GM21619 (cell line): ENCODE measurements at regions not wholly inside any gene's neighbourhood (a gene's known extent, or its start where the extent isn't known, plus 50 kb on each side); places are given as distances from the start of the nearest gene placed in this dataset.

Experiments used
- ATAC-seq: cut with Tn5 transposase; IDR thresholded peaks from one replicate; pipeline ENCODE4 v1.9.1; 2021; ENCODE audit not compliant: unreplicated experiment

GRCh38 chr2:59936048-59936447, 617.4 kb downstream of the BCL11A start:
- no peak for ATAC-seq

DNA sequence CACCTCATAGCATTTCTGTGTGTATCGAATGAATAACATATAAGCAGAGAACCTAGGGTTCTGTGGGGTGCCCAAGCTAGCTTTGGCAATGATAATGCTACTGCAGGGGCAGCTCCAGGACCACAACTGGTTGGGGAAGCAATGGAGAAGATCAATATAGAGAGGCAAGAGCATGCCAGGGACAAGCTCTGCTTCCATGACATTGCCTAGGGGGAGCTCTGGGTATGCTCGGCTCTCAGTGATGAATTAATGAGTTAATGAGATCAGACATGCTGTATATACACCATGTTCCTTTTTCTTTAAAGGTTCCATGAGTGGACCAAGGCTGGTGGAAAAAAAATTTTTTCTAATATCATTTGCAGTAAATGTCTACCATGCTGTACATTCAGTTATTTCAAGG, 618.4 kb downstream of the BCL11A start:
- no peak for ATAC-seq

DNA sequence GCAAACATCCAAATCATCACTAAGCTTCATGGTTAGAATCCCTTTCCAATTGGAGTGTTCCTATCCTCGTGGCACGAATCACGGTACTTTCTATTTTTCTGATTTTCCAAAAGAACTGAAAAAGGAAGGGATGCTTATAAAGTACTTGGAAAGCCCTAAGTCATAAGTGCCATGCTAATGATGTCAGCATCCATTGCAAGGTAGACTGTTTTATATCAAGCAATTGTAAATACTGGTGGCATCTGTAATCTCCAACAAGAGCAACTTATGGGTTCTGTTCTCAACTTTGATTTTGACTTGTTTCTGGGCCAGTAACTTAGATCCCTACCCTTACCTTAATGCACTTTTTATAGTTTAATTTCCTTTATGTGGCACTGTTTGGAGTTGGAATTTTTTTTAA, 619.5 kb downstream of the BCL11A start:
- ATAC-seq = no peak

- no peak for ATAC-seq
These were observed 621.1 kb downstream of the BCL11A start for GRCh38 chr2:59932341-59932740.

GRCh38 chr2:59930430-59930829, 623.0 kb downstream of the BCL11A start:
- no peak for ATAC-seq

DNA sequence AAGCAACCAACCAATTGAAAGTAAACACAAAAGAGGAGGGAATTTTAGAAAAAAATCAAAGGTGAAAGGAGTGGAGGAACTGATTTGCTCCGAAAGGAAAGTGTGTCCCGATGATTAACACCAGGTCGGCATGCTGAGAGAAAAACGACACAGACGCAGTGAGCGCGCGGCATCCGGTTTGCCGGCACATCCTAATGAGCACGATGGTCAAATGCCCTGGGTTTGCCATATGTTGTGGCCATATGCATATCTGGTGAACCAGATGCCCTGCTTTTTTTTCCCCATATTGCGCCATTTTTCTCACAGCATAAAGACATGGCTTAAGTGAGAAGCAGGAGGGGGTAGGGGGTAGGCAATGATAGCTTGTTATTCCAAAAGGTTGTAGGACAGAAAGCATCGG, 626.7 kb downstream of the BCL11A start:
- no peak for ATAC-seq

DNA sequence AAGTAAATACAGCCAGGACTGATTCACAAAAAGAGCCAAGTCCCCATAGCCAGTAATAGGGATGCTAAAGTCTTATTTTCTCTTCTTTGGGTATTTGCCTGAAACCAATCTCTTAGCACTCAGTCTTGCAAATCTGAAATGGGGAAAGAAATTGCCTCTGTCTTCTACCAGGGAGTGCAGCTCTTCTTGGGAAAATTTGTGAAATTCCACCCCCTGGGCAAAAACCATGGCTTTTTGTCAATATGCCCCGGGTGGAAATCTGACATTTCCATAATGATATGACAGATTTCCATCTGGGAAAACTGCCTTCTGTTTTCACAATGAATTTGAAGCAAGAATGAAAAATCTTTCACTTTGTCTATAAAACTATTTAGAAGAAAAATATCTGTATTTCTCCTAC, 628.1 kb downstream of the BCL11A start:
- ATAC-seq = no peak

DNA sequence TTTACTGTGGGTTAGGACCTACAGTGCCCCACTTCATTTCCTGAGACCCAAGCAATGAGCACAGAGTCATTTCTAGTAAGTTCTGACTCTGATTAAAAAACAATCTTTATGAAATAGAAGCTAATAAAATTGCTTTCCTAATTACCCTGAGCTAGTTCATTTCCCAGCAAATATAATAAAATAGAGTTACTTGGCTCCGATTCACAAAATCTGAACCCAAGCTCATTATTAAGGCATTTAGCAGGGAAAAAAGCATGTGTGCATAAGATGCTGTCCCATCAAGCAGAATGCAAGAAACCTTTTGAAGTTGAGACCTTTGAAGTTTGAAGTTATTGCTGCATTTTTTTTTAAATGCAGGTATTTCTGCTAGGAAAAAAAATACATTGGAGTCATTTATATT, 629.1 kb downstream of the BCL11A start:
- no peak for ATAC-seq

DNA sequence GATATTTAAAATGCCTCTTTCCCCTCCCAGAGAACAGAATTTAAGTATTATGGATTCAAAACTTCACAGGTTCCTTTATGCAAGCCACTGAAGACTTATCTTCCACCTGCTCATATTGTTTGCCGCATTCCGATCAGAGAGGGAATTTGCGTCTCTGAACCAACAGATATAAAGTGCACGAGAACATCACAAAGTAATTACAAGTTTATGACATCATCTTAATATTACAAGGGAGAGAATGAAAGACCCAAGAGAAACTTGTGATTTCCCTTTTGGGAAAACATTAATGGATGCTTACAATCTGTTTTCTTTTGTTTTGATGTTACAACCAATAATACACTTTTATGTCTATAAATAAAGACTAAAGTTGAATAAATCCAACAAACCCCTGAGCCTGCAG, 631.0 kb downstream of the BCL11A start:
- no peak for ATAC-seq

DNA sequence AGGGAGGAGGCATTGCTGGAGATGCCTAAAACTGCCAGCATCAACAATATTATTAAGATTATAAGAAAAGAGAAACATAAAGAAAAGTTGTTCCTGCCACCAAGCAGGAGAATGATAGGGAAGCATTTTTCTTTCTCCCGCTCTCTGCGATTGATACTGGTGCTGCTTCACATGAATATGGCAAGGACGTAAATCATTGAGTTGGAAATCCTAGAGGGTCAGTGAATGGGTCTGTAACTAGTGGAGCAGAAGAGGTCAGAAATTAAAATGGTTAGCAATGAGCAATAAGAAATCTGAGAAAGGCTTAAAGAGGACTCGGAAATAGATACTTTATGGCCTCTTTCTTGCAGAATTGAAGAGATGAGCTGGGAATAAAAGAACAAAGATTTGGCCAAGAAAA, 631.7 kb downstream of the BCL11A start:
- no peak for ATAC-seq

GRCh38 chr2:59920961-59921360, 632.5 kb downstream of the BCL11A start:
- no peak for ATAC-seq

GRCh38 chr2:59920307-59920706, 633.1 kb downstream of the BCL11A start:
- ATAC-seq = no peak

DNA sequence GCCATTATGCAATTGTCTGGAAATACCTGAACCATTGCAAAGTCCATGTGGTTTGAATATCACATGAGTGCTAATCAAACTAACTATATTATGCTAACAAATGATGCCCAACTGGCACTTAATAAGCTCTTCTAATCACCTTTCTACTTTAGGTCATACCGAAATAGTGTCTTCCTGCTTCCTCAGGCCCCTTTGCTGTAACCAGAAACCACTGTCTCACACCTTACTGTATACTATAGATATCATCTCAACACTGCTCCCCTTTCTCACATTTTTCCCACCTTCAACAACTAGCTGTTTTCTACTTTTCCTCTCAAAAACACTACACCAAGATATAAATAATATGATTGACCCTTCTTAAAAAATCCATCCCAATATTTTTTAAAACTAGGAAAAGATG, 633.9 kb downstream of the BCL11A start:
- no peak for ATAC-seq

- ATAC-seq = no peak
These were observed 641.4 kb downstream of the BCL11A start for GRCh38 chr2:59912042-59912441.

- ATAC-seq = no peak
These were observed 643.3 kb downstream of the BCL11A start for GRCh38 chr2:59910166-59910565.

DNA sequence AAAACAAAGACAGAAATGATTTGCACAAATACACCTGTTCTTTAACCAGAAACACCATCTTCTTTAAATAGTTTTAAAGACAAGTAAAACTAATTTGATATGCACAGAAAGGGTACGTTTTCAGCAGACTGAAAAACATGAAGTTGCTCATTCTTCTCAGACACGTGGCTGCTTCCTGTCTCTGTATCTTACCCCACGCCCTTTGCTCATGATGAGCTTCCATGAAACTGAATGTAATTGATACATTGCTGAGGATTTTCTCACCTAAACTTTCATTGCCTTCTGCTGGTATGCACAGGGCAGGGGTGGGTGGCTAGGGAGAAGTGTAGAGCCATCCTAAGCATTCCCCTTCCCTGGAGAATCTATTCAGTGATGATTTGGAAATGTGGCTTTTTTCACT, 644.3 kb downstream of the BCL11A start:
- ATAC-seq = no peak

- ATAC-seq = no peak
These were observed 647.7 kb downstream of the BCL11A start for GRCh38 chr2:59905731-59906130.

- ATAC-seq = no peak
These were observed 649.4 kb downstream of the BCL11A start for GRCh38 chr2:59903994-59904544.

- no peak for ATAC-seq
These were observed 652.6 kb downstream of the BCL11A start for GRCh38 chr2:59900728-59901452.

DNA sequence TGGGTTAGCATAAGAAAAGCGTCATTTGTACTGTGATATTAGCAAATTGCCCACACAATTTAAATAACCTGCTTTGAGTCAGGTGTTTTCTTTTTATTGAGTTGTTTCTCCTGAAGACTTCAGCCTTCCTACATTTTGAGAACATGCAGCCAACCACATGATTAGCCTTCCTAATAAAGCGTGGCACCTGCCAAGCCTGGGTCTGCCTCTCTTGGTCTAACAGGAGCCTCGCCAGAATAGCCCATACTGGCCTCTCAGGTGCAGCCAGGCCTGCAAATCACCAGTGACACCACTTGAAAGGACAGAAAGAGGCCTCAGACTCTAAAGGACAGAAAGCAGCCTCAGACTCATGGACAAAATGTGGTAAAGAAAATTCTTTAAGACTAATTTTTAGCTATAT, 653.8 kb downstream of the BCL11A start:
- no peak for ATAC-seq

GRCh38 chr2:59896499-59897245, 656.8 kb downstream of the BCL11A start:
- ATAC-seq = no peak

DNA sequence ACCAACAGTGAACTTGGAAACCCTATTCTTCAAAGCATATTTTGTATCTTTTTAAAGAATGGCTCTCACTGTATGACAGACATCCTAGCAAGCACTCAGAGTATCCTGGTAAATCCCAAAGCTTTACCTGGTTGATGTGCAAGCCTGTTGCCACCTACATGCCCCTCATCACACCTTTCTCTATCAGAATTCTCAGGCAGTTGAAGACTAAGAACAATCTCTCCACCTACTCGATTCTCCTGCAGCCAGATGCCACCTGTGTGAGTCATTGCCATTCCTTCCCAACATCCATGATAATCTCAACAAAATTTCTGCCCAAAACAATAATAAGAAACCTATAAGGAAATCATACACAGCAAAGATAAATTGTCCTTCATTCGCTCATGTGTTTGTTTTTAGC, 659.8 kb downstream of the BCL11A start:
- no peak for ATAC-seq
